Vagina (tissue), 2 donors: ENCODE measurements at regions not wholly inside any gene's neighbourhood (a gene's known extent, or its start where the extent isn't known, plus 50 kb on each side); places are given as distances from the start of the nearest gene placed in this dataset.

ENCODE experiments used
- DNase-seq, 2 donors: peaks; one replicate each; pipeline ENCODE4 v3.0.0-alpha.2; 2017; ENCODE audit errors: extremely low spot score in 2 of 2
- H3K27ac ChIP-seq: fragments of 200-600 bp; sonication (generic); one replicate; pipeline ENCODE4 v1.5.1; 2019
- H3K27me3 ChIP-seq: fragments of 200-600 bp; sonication (generic); one replicate; pipeline ENCODE4 v1.5.1; 2019
- H3K36me3 ChIP-seq, 2 donors: fragments of 200-600 bp; sonication (generic); one replicate each; pipeline ENCODE4 v1.5.1; 2017 to 2019
- H3K4me1 ChIP-seq: fragments of 200-600 bp; sonication (generic); one replicate; pipeline ENCODE4 v1.5.1; 2019
- H3K4me3 ChIP-seq, 2 donors: fragments of 200-600 bp; sonication (generic); 1 replicate in 1 of 2; 2 replicates in 1 of 2; pipeline ENCODE4 v1.5.1; 2016 to 2019
- H3K9me3 ChIP-seq: fragments of 200-600 bp; sonication (generic); one replicate; pipeline ENCODE4 v1.5.1; 2019
- POLR2A ChIP-seq, 2 donors: fragments of 450-650 bp; IDR thresholded peaks; one replicate each; pipeline ENCODE4 v1.6.1; 2017; ENCODE audit warnings: antibody characterized with exemption in 2 of 2, mild to moderate bottlenecking in 2 of 2, moderate library complexity in 2 of 2
- POLR2AphosphoS5 ChIP-seq, 2 donors: sonication (generic); formaldehyde crosslinking; IDR thresholded peaks; one replicate each; pipeline ENCODE4 v1.9.0; 2017; ENCODE audit warnings: antibody characterized with exemption in 2 of 2, mild to moderate bottlenecking in 2 of 2, low read depth in 1 of 2; ENCODE audit not compliant: insufficient read depth in 1 of 2
- intact Hi-C: fragments of 100-400 bp; cut with DNase I; formaldehyde crosslinking; loops from one replicate; pipeline ENCODE4 v1.15.1; 2023
- TF ChIP-seq, protein P1 (sequence below), 3 experiments: fragments of 450-650 bp in 2 of 3; fragments of 200-600 bp in 1 of 3; sonication (generic) in 1 of 3; IDR thresholded peaks; one replicate each; pipeline ENCODE4 v1.5.1; 2017 to 2019; ENCODE audit warnings: antibody characterized with exemption in 3 of 3, mild to moderate bottlenecking in 2 of 3, moderate library complexity in 2 of 3

GRCh38 chr9:38342532-38342931 lies 50.0 kb upstream of the ALDH1B1 start:
- Histone ChIP-seq H3K4me3 (no peak overlapping the region), H3K27me3 (no peaks in the 10 kb centered on the region), H3K4me1 (no peaks in the 10 kb centered on the region), H3K9me3 (no peaks in the 10 kb centered on the region), H3K36me3 (no peaks in the 10 kb centered on the region), H3K27ac (no peak overlapping the region)
- TF ChIP-seq, protein P1, sequence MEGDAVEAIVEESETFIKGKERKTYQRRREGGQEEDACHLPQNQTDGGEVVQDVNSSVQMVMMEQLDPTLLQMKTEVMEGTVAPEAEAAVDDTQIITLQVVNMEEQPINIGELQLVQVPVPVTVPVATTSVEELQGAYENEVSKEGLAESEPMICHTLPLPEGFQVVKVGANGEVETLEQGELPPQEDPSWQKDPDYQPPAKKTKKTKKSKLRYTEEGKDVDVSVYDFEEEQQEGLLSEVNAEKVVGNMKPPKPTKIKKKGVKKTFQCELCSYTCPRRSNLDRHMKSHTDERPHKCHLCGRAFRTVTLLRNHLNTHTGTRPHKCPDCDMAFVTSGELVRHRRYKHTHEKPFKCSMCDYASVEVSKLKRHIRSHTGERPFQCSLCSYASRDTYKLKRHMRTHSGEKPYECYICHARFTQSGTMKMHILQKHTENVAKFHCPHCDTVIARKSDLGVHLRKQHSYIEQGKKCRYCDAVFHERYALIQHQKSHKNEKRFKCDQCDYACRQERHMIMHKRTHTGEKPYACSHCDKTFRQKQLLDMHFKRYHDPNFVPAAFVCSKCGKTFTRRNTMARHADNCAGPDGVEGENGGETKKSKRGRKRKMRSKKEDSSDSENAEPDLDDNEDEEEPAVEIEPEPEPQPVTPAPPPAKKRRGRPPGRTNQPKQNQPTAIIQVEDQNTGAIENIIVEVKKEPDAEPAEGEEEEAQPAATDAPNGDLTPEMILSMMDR (IDR thresholded peaks at IDR 0.05): no peak
- TF ChIP-seq POLR2AphosphoS5 (IDR thresholded peaks at IDR 0.05; ENCODE audit: insufficient read depth in 1 of 2, low read depth in 1 of 2) (no peak), POLR2A (IDR thresholded peaks at IDR 0.05) (no peak)
- intact Hi-C loops: no loop called here
- DNase-seq: peak; percentile 29 to 61

- H3K27me3 ChIP-seq: no peaks in the 10 kb centered on the region
- H3K27ac ChIP-seq: no peak overlapping the region
- no peaks in the 10 kb centered on the region for H3K4me1 ChIP-seq
- H3K4me3 ChIP-seq: no peak overlapping the region
- TF ChIP-seq POLR2AphosphoS5 (IDR thresholded peaks at IDR 0.05; ENCODE audit: insufficient read depth in 1 of 2, low read depth in 1 of 2): no peak
- no peak for TF ChIP-seq POLR2A (IDR thresholded peaks at IDR 0.05)
- TF ChIP-seq, protein P1 (IDR thresholded peaks at IDR 0.05): no peak
- H3K36me3 ChIP-seq: no peaks in the 10 kb centered on the region
- H3K9me3 ChIP-seq: no peaks in the 10 kb centered on the region
- peak; percentile 40 to 61 for DNase-seq
- intact Hi-C loops: no loop called here
Measured at GRCh38 chr9:38342096-38342495, 50.4 kb upstream of the ALDH1B1 start.

- Histone ChIP-seq H3K9me3 (no peaks in the 10 kb centered on the region), H3K36me3 (no peaks in the 10 kb centered on the region), H3K27ac (no peak overlapping the region), H3K4me3 (no peak overlapping the region), H3K27me3 (no peaks in the 10 kb centered on the region), H3K4me1 (no peaks in the 10 kb centered on the region)
- intact Hi-C loops: no loop called here
- DNase-seq: peak; percentile 22 to 84
- TF ChIP-seq POLR2A (IDR thresholded peaks at IDR 0.05) (no peak), POLR2AphosphoS5 (IDR thresholded peaks at IDR 0.05; ENCODE audit: insufficient read depth in 1 of 2, low read depth in 1 of 2) (no peak)
- TF ChIP-seq, protein P1 (IDR thresholded peaks at IDR 0.05): no peak
Measured at GRCh38 chr9:38339496-38339895, 53.0 kb upstream of the ALDH1B1 start.

DNA sequence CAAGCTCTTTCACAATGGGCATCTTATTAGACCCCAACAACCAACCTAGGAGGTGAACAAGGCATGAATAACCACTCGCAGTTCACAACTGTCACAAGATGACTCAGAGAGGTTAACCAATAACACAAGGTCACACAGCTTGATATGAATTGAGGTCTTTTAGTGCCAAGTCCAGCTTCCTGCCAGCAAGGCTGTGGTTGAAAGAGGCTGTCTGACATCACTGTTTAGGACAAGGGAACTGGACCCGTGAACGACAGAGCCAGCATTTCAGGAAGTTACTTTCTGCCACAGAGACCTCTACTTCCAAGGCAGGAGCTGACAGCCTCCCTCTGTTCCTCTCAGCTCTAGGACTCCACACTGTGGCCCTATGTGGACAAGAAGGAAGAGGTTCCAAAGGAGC lies 53.4 kb upstream of the ALDH1B1 start:
- peak in 1 of 2 donors; percentile 74 for DNase-seq
- TF ChIP-seq, protein P1 (IDR thresholded peaks at IDR 0.05): no peak
- TF ChIP-seq POLR2AphosphoS5 (IDR thresholded peaks at IDR 0.05; ENCODE audit: insufficient read depth in 1 of 2, low read depth in 1 of 2) (no peak), POLR2A (IDR thresholded peaks at IDR 0.05) (no peak)
- no peaks in the 10 kb centered on the region for H3K36me3 ChIP-seq
- intact Hi-C loops: no loop called here
- H3K27me3 ChIP-seq: no peaks in the 10 kb centered on the region
- H3K27ac ChIP-seq: no peak overlapping the region
- no peak overlapping the region for H3K4me3 ChIP-seq
- H3K9me3 ChIP-seq: no peaks in the 10 kb centered on the region
- H3K4me1 ChIP-seq: no peaks in the 10 kb centered on the region

DNA sequence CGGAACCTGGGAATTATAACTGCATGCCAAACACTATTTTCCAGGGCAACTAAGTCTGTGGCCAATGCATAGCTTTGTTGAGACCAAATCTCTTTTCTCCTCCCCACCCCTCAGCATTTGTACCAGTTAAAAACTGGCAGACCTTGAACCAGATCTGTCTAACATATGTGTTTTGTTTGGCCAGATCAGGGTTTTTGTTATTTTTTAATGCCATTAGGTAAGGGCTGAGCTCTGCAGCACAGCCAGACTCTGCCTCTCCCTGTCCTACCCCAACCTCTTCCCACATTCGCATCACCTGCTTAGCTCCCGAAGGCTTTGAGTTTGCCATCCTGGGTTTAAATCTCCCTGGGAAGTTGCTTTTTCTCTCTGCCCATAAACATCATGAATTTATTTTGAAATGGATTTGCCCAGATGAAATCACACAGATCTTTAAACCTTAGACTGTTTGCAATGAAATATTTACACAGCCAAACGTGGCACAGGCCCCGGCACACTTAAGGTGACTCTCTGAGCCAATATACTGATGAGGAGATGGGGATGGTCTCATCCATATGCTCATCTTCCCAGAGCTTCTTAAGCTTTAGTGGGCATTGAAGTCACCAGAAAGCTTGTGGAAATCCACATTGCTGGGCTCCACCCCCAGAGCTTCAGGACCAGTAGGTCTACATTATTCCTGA lies 54.0 kb upstream of the ALDH1B1 start:
- no peak overlapping the region for H3K27ac ChIP-seq
- peak in 1 of 2 donors; percentile 27 for DNase-seq
- H3K4me1 ChIP-seq: no peaks in the 10 kb centered on the region
- H3K27me3 ChIP-seq: no peaks in the 10 kb centered on the region
- no peaks in the 10 kb centered on the region for H3K36me3 ChIP-seq
- intact Hi-C loops: no loop called here
- no peaks in the 10 kb centered on the region for H3K9me3 ChIP-seq
- H3K4me3 ChIP-seq: no peak overlapping the region
- no peak for TF ChIP-seq POLR2A (IDR thresholded peaks at IDR 0.05)
- TF ChIP-seq, protein P1 (IDR thresholded peaks at IDR 0.05): no peak
- no peak for TF ChIP-seq POLR2AphosphoS5 (IDR thresholded peaks at IDR 0.05; ENCODE audit: insufficient read depth in 1 of 2, low read depth in 1 of 2)
